CD4-positive, alpha-beta T cell treated with Interleukin-6 at 100 ng/mL for 8 hours (primary cell): ENCODE measurements at regions not wholly inside any gene's neighbourhood (a gene's known extent, or its start where the extent isn't known, plus 50 kb on each side); places are given as distances from the start of the nearest gene placed in this dataset.
"Not testable (repeated sequence)": the region's sequence is repeated elsewhere in the genome, so short reads cannot be mapped to it uniquely, and the experiment has no call there.

Experiments used
- DNase-seq: peaks from one replicate; pipeline ENCODE4 v3.0.0-alpha.2; 2020; ENCODE audit warnings: mixed read lengths, low spot score

- DNase-seq = no peak
These were observed 119.5 kb downstream of the SKIDA1 start for GRCh38 chr10:21405981-21406380.

- DNase-seq = no peak
These were observed 122.0 kb downstream of the SKIDA1 start for GRCh38 chr10:21403256-21404015.

- DNase-seq = no peak
These were observed 122.8 kb downstream of the SKIDA1 start for GRCh38 chr10:21402606-21403083.

- no peak for DNase-seq
These were observed 124.3 kb downstream of the SKIDA1 start for GRCh38 chr10:21401196-21401595.

GRCh38 chr10:21399392-21400035 is 126.0 kb downstream of the SKIDA1 start:
- no peak for DNase-seq

- no peak for DNase-seq
These were observed 126.8 kb downstream of the SKIDA1 start for GRCh38 chr10:21398563-21399231.

GRCh38 chr10:21396889-21397288 is 128.6 kb downstream of the SKIDA1 start:
- no peak for DNase-seq

GRCh38 chr10:21393931-21394330 is 131.6 kb downstream of the SKIDA1 start:
- DNase-seq = no peak

GRCh38 chr10:21388589-21388988 is 136.9 kb downstream of the SKIDA1 start:
- DNase-seq = no peak

- no peak for DNase-seq
These were observed 137.6 kb downstream of the SKIDA1 start for GRCh38 chr10:21387868-21388267.

- DNase-seq = no peak
These were observed 139.4 kb downstream of the SKIDA1 start for GRCh38 chr10:21385996-21386585.

- no peak for DNase-seq
These were observed 139.9 kb downstream of the SKIDA1 start for GRCh38 chr10:21385536-21385935.

- DNase-seq = no peak
These were observed 146.3 kb downstream of the SKIDA1 start for GRCh38 chr10:21379143-21379542.

- DNase-seq = not testable (repeated sequence)
These were observed 150.2 kb downstream of the SKIDA1 start for GRCh38 chr10:21375274-21375673.

- DNase-seq = not testable (repeated sequence)
These were observed 151.6 kb downstream of the SKIDA1 start for GRCh38 chr10:21373881-21374280.

- DNase-seq = peak; percentile 25
These were observed 152.7 kb downstream of the SKIDA1 start for GRCh38 chr10:21372651-21373410.

- no peak for DNase-seq
These were observed 155.8 kb downstream of the SKIDA1 start for GRCh38 chr10:21369697-21370096.

- DNase-seq = no peak
These were observed 156.6 kb downstream of the SKIDA1 start for GRCh38 chr10:21368728-21369425.

- no peak for DNase-seq
These were observed 157.4 kb downstream of the SKIDA1 start for GRCh38 chr10:21368022-21368582.

GRCh38 chr10:21366108-21366507 is 159.4 kb downstream of the SKIDA1 start:
- not testable (repeated sequence) for DNase-seq
